ENCODE measurements at regions not wholly inside any gene's neighbourhood (a gene's known extent, or its start where the extent isn't known, plus 50 kb on each side); places are given as distances from the start of the nearest gene placed in this dataset.

- TF ChIP-seq TAF1 (IDR thresholded peaks at IDR 0.05; ENCODE audit: borderline replicate concordance, low read depth, low read length) (no peak), TCF7 (IDR thresholded peaks at IDR 0.05; ENCODE audit: borderline replicate concordance) (no peak), MTA2 (IDR thresholded peaks at IDR 0.05; ENCODE audit: low read depth) (no peak), POLR2A (IDR thresholded peaks at IDR 0.05; ENCODE audit: low read depth, low read length) (no peak), CTCF (IDR thresholded peaks at IDR 0.05 in 2 of 3, conservative IDR thresholded peaks at IDR 0.05 in 1 of 3; ENCODE audit: control insufficient read depth in 2 of 3, extremely low read depth in 1 of 3, insufficient read depth in 1 of 3, low read depth in 3 of 3, low read length in 3 of 3) (no peak), MEF2A (IDR thresholded peaks at IDR 0.05; ENCODE audit: insufficient read depth, low read depth, low read length) (no peak), CEBPB (IDR thresholded peaks at IDR 0.05; ENCODE audit: borderline replicate concordance in 1 of 2, low read depth in 2 of 2, low read length in 2 of 2) (no peak), NFYB (IDR thresholded peaks at IDR 0.05; ENCODE audit: insufficient read depth, low read depth, low read length) (no peak), SP1 (IDR thresholded peaks at IDR 0.05; ENCODE audit: low read depth, low read length) (no peak), ETV6 (conservative IDR thresholded peaks at IDR 0.05 in 1 of 2, IDR thresholded peaks at IDR 0.05 in 1 of 2; ENCODE audit: borderline replicate concordance in 1 of 2, low read depth in 1 of 2) (no peak)
- TF ChIP-seq, protein P1, sequence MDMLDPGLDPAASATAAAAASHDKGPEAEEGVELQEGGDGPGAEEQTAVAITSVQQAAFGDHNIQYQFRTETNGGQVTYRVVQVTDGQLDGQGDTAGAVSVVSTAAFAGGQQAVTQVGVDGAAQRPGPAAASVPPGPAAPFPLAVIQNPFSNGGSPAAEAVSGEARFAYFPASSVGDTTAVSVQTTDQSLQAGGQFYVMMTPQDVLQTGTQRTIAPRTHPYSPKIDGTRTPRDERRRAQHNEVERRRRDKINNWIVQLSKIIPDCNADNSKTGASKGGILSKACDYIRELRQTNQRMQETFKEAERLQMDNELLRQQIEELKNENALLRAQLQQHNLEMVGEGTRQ (IDR thresholded peaks at IDR 0.05; ENCODE audit: borderline replicate concordance, low read depth, low read length), result no peak
Observed at GRCh38 chr12:111193977-111194702, 174.8 kb downstream of the PHETA1 start.
